ENCODE measurements at regions not wholly inside any gene's neighbourhood (a gene's known extent, or its start where the extent isn't known, plus 50 kb on each side); places are given as distances from the start of the nearest gene placed in this dataset.
A peak's percentile ranks its signal among the peaks of the same experiment; 100 is the strongest.
"Not testable (repeated sequence)": the region's sequence is repeated elsewhere in the genome, so short reads cannot be mapped to it uniquely, and the experiment has no call there.

DNA sequence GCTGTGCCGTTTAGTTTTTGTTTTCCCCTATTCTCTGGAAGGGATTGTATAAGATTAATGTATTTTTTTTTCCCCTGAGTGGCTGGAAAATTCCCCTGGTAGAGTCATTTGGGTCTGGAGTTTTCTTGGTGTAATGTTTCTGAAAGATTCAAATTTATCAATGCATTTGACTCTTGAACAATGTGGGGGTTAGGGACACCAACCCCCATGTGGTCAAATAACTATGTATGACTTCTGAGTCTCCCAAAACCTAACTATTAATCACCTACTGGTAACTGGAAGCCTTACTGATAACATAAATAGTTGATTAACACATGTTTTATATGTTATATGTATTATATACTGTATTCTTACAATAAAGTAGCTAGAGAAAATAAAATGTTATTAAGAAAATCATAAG is 220.1 kb upstream of the PDE3A start:
- no peak for FAIRE-seq
- TF ChIP-seq SPI1 (IDR thresholded peaks at IDR 0.05; ENCODE audit: low read depth, low read length) (no peak), PAX5 (IDR thresholded peaks at IDR 0.05; ENCODE audit: insufficient read depth, low read length, severe bottlenecking) (no peak), POLR2A (IDR thresholded peaks at IDR 0.05; ENCODE audit: low read depth, low read length) (no peak), POU2F2 (IDR thresholded peaks at IDR 0.05; ENCODE audit: low read depth, low read length) (no peak), POLR2AphosphoS5 (IDR thresholded peaks at IDR 0.05; ENCODE audit: low read depth, low read length) (no peak)
- no peak for DNase-seq (ENCODE audit: insufficient read length, low spot score)

- FAIRE-seq (peak; percentile 66), DNase-seq (ENCODE audit: insufficient read length, low spot score) (no peak)
- TF ChIP-seq SPI1 (IDR thresholded peaks at IDR 0.05; ENCODE audit: low read depth, low read length) = no peak
- TF ChIP-seq POLR2AphosphoS5 (IDR thresholded peaks at IDR 0.05; ENCODE audit: low read depth, low read length) = no peak
- TF ChIP-seq PAX5 (IDR thresholded peaks at IDR 0.05; ENCODE audit: insufficient read depth, low read length, severe bottlenecking) = no peak
- TF ChIP-seq POLR2A (IDR thresholded peaks at IDR 0.05; ENCODE audit: low read depth, low read length) = no peak
Measured at GRCh38 chr12:20150835-20151422, 217.4 kb upstream of the PDE3A start.

GRCh38 chr12:20154052-20154451 is 214.3 kb upstream of the PDE3A start:
- no peak for DNase-seq (ENCODE audit: insufficient read length, low spot score)
- no peak for FAIRE-seq
- no peak for TF ChIP-seq TAF1 (IDR thresholded peaks at IDR 0.05; ENCODE audit: low read depth, low read length)
- TF ChIP-seq POU2F2 (IDR thresholded peaks at IDR 0.05; ENCODE audit: low read depth, low read length) = no peak
- TF ChIP-seq PAX5 (IDR thresholded peaks at IDR 0.05; ENCODE audit: insufficient read depth, low read length, severe bottlenecking) = no peak
- TF ChIP-seq SPI1 (IDR thresholded peaks at IDR 0.05; ENCODE audit: low read depth, low read length) = no peak
- no peak for TF ChIP-seq POLR2A (IDR thresholded peaks at IDR 0.05; ENCODE audit: low read depth, low read length)
- no peak for TF ChIP-seq POLR2AphosphoS5 (IDR thresholded peaks at IDR 0.05; ENCODE audit: low read depth, low read length)

DNA sequence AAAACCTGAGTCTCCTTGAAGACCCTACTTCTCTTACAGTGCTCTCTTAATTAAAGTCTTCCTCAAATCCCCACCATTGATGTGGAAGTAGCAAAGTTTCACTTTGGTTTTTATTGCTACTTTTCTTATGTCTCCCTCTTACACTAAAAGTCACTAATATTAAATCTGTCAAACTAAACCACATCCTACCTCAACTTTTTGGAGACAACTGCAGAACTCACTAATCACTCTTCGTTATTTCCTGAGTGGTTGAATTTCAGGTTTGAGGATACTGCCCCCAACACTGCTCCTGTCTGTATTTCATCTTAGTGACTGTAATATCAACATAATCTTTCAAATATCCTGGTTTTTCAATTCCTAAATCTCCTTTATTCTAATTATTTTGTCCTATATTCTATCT is 213.0 kb upstream of the PDE3A start:
- FAIRE-seq = no peak
- TF ChIP-seq POLR2AphosphoS5 (IDR thresholded peaks at IDR 0.05; ENCODE audit: low read depth, low read length) (no peak), SPI1 (IDR thresholded peaks at IDR 0.05; ENCODE audit: low read depth, low read length) (no peak), TAF1 (IDR thresholded peaks at IDR 0.05; ENCODE audit: low read depth, low read length) (no peak), POLR2A (IDR thresholded peaks at IDR 0.05; ENCODE audit: low read depth, low read length) (no peak), PAX5 (IDR thresholded peaks at IDR 0.05; ENCODE audit: insufficient read depth, low read length, severe bottlenecking) (no peak), POU2F2 (IDR thresholded peaks at IDR 0.05; ENCODE audit: low read depth, low read length) (no peak)
- no peak for DNase-seq (ENCODE audit: insufficient read length, low spot score)

GRCh38 chr12:20160899-20161298 is 207.4 kb upstream of the PDE3A start:
- FAIRE-seq; DNase-seq (ENCODE audit: insufficient read length, low spot score): not testable (repeated sequence)

DNA sequence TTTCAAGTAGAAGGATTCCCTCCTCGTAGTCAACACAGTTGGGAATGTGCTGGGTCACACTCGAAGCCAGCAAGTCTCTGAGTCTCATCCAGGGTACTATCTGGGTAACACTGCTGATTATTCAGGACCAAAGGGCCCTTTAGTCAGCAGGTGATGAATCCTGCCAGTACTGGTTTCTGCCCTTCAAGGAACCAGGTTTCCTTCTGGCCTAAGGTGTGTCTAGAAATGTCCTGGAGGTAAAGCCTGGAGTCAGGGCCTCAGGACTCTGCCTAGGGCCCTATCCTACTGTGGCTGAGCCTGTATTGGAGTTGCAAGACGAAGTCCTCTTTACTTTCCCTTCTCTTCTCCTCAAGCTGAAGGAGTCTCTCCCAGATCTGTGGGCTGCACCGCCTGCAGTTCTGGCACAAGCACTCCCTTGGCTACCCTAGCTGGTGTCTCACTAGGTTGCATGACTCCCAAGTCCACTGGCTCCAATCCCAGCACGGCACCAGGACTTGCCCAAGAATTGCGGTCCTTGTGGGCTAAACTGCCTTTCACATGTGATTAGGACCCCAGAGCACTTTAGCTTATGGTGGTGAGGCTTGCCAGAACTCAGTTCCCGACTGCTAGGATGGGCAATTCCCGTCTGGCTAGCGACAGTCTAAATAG is 193.7 kb upstream of the PDE3A start:
- FAIRE-seq (no peak), DNase-seq (ENCODE audit: insufficient read length, low spot score) (no peak)
- TF ChIP-seq POLR2A (IDR thresholded peaks at IDR 0.05; ENCODE audit: low read depth, low read length) (no peak), SPI1 (IDR thresholded peaks at IDR 0.05; ENCODE audit: low read depth, low read length) (no peak), POLR2AphosphoS5 (IDR thresholded peaks at IDR 0.05; ENCODE audit: low read depth, low read length) (no peak), POU2F2 (IDR thresholded peaks at IDR 0.05; ENCODE audit: low read depth, low read length) (no peak), TAF1 (IDR thresholded peaks at IDR 0.05; ENCODE audit: low read depth, low read length) (no peak), PAX5 (IDR thresholded peaks at IDR 0.05; ENCODE audit: insufficient read depth, low read length, severe bottlenecking) (no peak)

DNA sequence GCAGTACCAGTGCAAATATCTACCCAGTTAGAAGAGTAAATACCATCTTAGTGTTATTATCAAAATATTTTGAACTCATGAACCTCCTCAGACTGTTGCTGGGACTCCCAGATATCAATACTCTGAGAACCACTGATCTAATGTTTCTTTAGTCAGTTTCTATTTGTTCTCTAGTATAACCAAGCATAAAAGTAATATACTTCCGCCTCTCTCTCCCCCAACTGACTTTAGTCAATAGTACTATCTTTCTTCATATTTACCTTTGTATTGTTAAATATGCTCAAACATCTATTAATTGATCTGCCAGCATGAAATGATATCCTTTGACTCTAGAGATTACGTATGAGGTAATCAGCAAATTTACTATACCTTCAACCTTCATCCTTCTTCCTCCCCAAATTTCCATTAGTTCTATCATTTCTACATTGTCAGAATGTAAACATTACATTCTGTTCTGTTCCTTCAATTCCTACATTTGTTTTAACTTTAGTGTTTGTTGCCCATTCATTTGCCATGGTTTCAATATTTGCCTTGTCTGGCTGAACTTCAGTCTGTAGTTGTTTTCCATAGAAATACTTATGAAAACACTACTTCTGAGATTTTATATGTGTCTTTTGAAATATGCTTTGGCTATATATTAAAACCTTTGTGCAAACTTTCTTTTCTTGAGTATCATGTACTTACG is 192.5 kb upstream of the PDE3A start:
- DNase-seq (ENCODE audit: insufficient read length, low spot score) (no peak), FAIRE-seq (no peak)

GRCh38 chr12:20181416-20182180 is 186.7 kb upstream of the PDE3A start:
- FAIRE-seq (no peak), DNase-seq (ENCODE audit: insufficient read length, low spot score) (no peak)
- no peak for TF ChIP-seq SPI1 (IDR thresholded peaks at IDR 0.05; ENCODE audit: low read depth, low read length)
- no peak for TF ChIP-seq PAX5 (IDR thresholded peaks at IDR 0.05; ENCODE audit: insufficient read depth, low read length, severe bottlenecking)
- TF ChIP-seq POLR2A (IDR thresholded peaks at IDR 0.05; ENCODE audit: low read depth, low read length) = no peak
- TF ChIP-seq POU2F2 (IDR thresholded peaks at IDR 0.05; ENCODE audit: low read depth, low read length) = no peak
- TF ChIP-seq TAF1 (IDR thresholded peaks at IDR 0.05; ENCODE audit: low read depth, low read length) = no peak
- no peak for TF ChIP-seq POLR2AphosphoS5 (IDR thresholded peaks at IDR 0.05; ENCODE audit: low read depth, low read length)

More for the DNA sequence above, 192.5 kb upstream of the PDE3A start:
- TF ChIP-seq POLR2AphosphoS5 (IDR thresholded peaks at IDR 0.05; ENCODE audit: low read depth, low read length) (no peak), TAF1 (IDR thresholded peaks at IDR 0.05; ENCODE audit: low read depth, low read length) (no peak), POLR2A (IDR thresholded peaks at IDR 0.05; ENCODE audit: low read depth, low read length) (no peak), PAX5 (IDR thresholded peaks at IDR 0.05; ENCODE audit: insufficient read depth, low read length, severe bottlenecking) (no peak), POU2F2 (IDR thresholded peaks at IDR 0.05; ENCODE audit: low read depth, low read length) (no peak), SPI1 (IDR thresholded peaks at IDR 0.05; ENCODE audit: low read depth, low read length) (no peak)

DNA sequence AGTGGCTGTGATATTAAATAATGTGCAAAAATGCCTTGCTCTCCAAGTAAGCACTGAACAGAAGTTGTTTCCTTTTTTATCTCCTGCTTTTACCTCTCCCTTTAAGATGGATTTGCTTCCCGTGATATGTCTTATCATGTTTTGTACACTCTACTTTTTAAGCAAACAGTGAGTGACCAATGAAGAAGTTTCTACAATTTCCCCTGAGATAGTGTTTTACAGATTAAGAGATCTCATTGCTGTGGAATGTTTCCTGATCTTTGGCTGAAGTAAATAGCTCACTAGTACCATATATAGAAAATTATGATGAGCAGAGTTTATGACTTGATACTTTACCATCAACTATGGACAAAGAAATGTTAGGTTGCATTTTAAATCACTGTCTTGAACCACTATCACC is 184.8 kb upstream of the PDE3A start:
- no peak for TF ChIP-seq POLR2AphosphoS5 (IDR thresholded peaks at IDR 0.05; ENCODE audit: low read depth, low read length)
- no peak for TF ChIP-seq PAX5 (IDR thresholded peaks at IDR 0.05; ENCODE audit: insufficient read depth, low read length, severe bottlenecking)
- TF ChIP-seq POLR2A (IDR thresholded peaks at IDR 0.05; ENCODE audit: low read depth, low read length) = no peak
- TF ChIP-seq SPI1 (IDR thresholded peaks at IDR 0.05; ENCODE audit: low read depth, low read length) = no peak
- DNase-seq (ENCODE audit: insufficient read length, low spot score) = no peak
- FAIRE-seq = no peak

Data from GM12891 (cell line).